NCI-H1105 (cell line): ENCODE measurements at regions not wholly inside any gene's neighbourhood (a gene's known extent, or its start where the extent isn't known, plus 50 kb on each side); places are given as distances from the start of the nearest gene placed in this dataset.
"Not testable (repeated sequence)": the region's sequence is repeated elsewhere in the genome, so short reads cannot be mapped to it uniquely, and the experiment has no call there.

Experiments
- DNase-seq: peaks from one replicate; lab custom pipeline; 2025; lab: John Stamatoyannopoulos, UW

- no peak for DNase-seq
Measured at GRCh38 chr9:83191154-83191553, 128.2 kb upstream of the RASEF start.

DNA sequence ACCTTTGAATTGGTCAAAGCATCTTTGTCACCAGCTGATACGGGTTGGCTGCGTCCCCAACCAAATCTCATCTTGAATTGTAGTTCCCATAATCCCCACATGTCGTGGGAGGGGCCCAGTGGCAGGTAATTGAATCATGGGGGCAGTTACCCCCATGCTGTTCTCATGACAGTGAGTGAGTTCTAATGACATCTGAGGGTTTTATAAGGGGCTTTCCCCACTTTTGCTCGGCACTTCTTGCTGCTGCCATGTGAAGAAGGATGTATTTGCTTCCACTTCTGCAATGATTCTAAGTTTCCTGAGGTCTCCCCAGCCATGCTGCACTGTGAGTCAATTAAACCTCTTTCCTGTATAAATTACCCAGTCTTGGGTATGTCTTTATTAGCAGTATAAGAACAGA is 126.1 kb upstream of the RASEF start:
- not testable (repeated sequence) for DNase-seq

- DNase-seq, result no peak
Measured at GRCh38 chr9:83188277-83188676, 125.3 kb upstream of the RASEF start.

GRCh38 chr9:83186155-83186737 is 123.3 kb upstream of the RASEF start:
- no peak for DNase-seq

- DNase-seq, result no peak
Measured at GRCh38 chr9:83185488-83186154, 122.7 kb upstream of the RASEF start.

- DNase-seq, result peak; percentile 63
Measured at GRCh38 chr9:83183621-83184020, 120.7 kb upstream of the RASEF start.

DNA sequence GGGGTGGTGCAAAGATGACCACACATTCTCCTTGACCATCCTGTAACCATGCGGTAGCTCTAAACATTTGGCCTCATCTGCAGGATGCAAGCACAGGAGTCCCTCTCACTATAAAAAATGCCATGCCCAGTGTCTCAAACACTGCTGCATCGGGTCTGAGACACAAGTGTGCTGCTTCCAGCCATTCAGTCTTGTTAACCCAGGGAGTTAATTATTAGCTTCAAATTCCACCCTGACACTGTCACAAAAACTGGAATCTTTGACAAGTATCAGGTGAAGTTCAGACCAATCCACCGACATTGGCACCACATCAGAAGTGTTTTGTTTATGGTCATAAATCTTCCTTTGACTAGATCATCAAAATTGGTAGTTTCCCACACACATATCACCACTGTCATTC is 119.1 kb upstream of the RASEF start:
- DNase-seq, result no peak

DNA sequence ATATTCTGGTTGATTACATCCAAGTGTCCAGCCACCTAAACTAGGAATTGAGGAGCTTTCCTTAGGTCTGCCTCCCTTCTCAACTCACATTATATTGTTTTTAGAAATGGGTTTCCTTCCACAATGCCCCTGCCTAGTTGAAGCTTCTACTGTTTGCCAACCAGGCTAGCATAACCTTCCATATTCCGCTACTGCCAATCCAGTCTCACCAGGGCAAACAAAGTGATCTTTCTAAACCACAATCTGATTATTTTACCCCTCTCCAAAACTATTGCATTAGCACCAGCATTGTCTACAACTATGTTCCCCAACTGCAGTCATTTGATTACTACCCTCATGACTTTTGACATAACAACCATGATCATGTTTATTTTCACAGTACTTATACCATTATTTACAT is 115.8 kb upstream of the RASEF start:
- DNase-seq, result no peak

- no peak for DNase-seq
Measured at GRCh38 chr9:83177747-83178146, 114.8 kb upstream of the RASEF start.

- DNase-seq, result no peak
Measured at GRCh38 chr9:83167126-83167525, 104.2 kb upstream of the RASEF start.

GRCh38 chr9:83166372-83166771 is 103.4 kb upstream of the RASEF start:
- no peak for DNase-seq

DNA sequence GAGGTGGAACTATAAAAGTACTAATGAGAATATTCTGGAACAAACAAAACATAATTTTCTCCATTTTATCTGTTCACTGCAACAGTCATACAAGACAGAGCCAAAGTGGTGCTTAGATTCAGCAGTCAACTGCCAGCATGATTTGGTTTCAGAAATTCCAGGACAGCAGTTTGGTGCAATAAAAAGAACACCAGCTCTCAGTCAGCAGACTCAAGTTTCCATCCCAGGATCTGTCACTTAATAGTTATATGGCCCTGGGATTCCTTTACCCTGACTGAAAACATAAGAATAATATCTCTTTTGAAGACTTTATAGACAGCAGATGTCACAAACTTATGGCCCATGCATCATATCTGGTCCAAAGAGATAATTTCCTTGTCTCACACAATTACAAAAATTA is 92.8 kb upstream of the RASEF start:
- DNase-seq, result no peak

DNA sequence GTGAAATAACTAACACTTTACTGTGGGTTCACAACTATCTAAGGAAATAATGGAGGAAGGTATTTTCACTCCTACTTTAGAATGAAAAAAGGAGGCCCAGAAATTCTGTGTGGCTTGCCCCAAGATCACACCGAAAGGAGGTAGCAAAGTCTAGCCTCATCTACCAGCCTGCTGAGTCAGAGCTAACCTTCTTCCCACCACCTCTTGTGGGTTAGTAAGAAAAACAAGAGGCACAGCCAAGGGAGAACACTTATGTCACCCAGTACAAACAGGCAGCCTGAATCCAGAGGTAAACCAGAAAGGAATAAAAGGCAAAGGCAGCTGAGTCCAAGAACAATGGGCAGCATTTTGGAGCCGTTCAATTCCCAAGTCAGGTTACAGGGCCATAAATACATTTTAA is 91.9 kb upstream of the RASEF start:
- DNase-seq, result no peak

DNA sequence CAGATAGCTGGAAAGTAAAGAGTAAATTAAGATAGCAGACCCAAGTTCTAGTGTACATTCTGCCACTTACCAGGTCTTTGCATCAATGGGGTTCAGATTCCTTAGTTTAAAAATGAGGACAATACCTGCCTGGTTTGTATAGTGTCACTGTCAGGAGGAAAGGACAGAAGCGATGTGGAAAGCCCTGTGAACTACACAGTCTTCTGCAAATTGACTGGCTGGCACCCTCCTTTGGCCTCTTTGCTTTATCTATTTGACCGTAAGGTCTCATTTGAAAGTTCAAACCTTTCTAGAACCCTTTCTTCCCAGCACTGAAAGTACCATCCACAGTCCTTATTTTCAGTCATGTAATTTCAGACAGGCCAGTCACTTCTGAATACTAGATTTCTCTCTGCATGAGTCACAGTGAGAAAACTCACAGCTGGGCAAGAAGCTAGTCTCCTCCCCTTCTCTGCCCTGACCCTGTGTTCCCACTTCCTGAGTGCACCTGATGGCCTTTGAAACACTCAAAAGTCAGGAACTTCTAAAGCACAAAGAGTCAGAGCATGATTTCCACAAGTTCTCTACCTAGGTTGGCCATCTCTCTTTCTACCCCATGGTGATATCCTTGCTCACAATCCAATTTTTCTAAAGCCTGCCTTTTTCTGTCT is 91.3 kb upstream of the RASEF start:
- no peak for DNase-seq

DNA sequence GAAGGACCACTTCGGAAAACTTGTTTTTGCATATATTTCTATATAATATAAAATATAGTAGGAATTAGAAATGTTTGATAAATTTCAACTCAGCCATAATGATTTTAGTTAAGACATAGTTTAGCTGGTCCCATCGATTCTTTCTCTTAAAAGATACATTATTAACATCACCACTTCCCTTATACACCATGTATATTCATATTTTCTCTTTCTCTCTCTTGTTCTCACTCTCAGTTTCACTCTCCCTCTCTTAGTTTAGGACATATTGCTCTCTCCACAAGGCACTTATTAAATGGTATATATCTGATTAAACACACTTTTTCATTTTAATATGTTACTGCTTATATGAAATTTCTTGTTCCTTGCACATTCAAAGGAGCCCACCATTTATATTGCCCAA is 90.1 kb upstream of the RASEF start:
- no peak for DNase-seq

DNA sequence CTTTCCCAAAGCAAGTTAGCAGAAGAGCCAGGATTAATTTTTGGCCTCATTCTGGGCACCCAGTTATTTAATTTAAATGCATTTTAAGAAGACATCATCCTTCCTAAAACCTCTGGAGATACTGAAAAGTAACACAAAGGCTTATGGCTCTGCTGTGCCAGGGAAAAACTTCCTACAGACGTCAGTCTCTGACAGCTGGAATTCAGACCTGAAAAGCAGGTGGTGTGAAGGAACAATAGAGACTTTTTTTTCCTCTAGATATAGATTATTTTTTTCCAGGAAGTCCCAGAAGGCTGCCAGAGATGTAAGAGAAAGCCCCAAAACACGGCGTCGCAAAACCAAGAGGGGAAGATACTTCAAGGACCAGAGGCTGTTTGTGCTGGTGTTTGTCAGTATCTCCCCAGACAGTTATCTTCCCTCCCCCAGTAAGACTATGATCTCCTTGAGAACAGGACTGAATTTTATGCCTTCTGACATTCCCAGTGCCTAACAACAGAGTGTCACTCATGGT is 88.7 kb upstream of the RASEF start:
- DNase-seq, result no peak

DNA sequence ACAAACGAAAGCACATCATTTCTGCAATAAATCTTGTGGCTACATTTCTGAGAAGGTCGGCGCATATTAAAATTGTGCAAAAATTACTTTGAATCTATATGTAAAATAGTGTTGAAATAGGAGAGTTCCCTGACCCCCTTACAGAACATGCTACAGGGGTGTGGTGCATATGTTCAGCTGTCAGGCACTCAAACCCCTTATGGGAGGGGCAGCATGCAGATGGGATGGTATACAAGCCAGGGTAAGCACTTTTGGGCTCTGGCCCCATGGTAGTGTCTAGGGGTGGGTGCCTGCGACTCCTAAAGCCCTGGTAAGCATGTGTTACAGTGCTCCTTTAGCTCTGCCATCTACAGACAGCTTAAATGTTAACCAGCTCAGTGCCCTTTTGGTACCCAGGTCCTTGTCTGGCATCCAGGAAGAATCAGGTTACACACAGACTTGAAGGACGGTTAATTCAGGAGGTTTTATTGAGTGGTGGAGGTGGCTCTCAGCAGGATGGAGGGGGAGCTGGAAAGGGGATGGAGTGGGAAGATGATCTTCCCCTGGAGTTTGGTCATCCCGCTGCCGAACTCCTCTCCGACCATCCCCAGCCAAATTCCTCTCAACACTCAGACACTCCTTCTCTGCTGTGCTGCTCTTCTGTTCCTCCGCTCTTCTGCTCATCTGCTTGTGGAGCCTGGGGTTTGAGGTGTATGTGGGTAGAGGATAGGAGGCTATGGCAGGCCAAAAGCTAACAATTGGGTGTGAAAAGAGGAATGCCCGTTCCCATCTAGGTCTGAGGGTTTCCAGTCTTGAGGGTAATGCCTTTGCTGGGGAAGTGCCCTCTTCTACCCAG is 84.6 kb upstream of the RASEF start:
- DNase-seq, result no peak

GRCh38 chr9:83146325-83146724 is 83.4 kb upstream of the RASEF start:
- DNase-seq, result no peak

- no peak for DNase-seq
Measured at GRCh38 chr9:83144492-83144891, 81.5 kb upstream of the RASEF start.

GRCh38 chr9:83142389-83142788 is 79.4 kb upstream of the RASEF start:
- DNase-seq, result no peak

- no peak for DNase-seq
Measured at GRCh38 chr9:83141887-83142286, 78.9 kb upstream of the RASEF start.

DNA sequence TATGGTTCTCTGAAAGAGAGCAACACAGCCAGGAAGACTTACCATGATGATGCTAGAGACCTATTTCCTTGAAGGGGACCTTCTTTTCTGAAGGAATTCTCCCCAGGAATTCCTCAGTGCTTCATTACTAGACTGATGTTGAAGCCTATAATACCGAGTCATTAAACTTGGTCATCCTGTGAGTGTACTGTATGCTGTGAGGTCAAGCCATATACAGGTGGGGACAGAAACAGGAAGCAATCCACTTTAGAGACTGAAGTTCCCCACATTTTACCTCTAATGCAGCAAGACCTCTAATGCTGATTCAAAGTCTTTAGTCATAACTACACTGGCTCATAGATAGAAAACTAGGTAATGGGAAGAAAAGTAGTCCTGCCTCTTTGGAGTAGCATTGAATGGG is 77.1 kb upstream of the RASEF start:
- DNase-seq, result no peak
